ENCODE measurements at regions not wholly inside any gene's neighbourhood (a gene's known extent, or its start where the extent isn't known, plus 50 kb on each side); places are given as distances from the start of the nearest gene placed in this dataset.
"Not testable (repeated sequence)": the region's sequence is repeated elsewhere in the genome, so short reads cannot be mapped to it uniquely, and the experiment has no call there.

DNA sequence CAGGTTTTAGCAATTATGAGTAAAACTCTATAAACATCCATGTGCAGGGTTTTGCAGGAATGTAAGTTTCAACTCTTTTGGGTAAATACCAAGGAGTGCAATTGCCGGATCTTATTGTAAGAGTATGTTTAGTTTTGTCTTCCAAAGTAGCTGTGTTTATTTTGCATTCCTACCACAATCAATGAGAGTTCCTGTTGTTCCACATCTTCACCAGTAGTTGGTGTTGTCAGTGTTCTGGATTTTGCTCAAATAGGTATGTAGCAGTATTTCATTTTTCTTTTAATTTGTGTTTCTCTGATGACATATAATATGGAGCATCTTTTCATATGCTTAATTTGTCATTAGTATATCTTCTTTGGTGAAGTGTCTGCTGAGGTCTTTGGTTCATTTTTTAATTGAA, 185.1 kb upstream of the GALNT15 start:
- no peak for TF ChIP-seq ZFX (IDR thresholded peaks at IDR 0.05; ENCODE audit: borderline replicate concordance)
- TF ChIP-seq, protein P1, sequence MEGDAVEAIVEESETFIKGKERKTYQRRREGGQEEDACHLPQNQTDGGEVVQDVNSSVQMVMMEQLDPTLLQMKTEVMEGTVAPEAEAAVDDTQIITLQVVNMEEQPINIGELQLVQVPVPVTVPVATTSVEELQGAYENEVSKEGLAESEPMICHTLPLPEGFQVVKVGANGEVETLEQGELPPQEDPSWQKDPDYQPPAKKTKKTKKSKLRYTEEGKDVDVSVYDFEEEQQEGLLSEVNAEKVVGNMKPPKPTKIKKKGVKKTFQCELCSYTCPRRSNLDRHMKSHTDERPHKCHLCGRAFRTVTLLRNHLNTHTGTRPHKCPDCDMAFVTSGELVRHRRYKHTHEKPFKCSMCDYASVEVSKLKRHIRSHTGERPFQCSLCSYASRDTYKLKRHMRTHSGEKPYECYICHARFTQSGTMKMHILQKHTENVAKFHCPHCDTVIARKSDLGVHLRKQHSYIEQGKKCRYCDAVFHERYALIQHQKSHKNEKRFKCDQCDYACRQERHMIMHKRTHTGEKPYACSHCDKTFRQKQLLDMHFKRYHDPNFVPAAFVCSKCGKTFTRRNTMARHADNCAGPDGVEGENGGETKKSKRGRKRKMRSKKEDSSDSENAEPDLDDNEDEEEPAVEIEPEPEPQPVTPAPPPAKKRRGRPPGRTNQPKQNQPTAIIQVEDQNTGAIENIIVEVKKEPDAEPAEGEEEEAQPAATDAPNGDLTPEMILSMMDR (IDR thresholded peaks at IDR 0.05): peak; percentile 45

DNA sequence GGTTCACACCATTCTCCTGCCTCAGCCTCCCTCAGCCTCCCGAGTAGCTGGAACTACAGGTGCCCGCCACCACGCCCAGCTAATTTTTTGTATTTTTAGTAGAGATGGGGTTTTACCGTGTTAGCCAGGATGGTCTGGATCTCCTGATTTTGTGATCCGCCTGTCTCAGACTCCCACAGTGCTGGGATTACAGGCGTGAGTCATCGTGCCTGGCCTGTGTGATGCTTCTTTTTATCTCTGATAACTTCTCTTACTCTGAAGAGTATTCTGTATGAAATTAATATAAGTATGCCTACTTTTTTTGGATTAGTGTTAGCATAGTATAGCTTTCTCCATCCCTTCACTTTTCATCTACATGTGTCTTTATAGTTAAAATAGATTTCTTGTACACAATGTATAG, 180.8 kb upstream of the GALNT15 start:
- not testable (repeated sequence) for H3K27ac ChIP-seq

More for the DNA sequence above, 185.1 kb upstream of the GALNT15 start:
- no peak overlapping the region for H3K27ac ChIP-seq

DNA sequence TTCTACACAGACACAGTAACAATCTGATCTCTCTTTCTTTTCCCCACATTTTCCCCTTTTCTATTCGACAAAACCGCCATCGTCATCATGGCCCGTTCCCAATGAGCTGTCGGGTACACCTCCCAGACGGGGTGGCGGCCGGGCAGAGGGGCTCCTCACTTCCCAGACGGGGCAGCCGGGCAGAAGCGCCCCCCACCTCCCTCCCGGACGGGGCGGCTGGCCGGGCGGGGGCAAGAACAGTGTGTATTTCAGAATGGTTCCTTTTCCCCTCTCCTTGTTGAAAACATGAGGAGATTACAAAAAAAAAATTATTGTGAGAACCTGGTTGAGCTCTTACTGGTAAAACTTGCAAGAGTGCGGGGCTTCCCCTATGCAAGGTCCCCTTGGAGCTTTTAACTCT, 178.0 kb upstream of the GALNT15 start:
- H3K27ac ChIP-seq: not testable (repeated sequence)

DNA sequence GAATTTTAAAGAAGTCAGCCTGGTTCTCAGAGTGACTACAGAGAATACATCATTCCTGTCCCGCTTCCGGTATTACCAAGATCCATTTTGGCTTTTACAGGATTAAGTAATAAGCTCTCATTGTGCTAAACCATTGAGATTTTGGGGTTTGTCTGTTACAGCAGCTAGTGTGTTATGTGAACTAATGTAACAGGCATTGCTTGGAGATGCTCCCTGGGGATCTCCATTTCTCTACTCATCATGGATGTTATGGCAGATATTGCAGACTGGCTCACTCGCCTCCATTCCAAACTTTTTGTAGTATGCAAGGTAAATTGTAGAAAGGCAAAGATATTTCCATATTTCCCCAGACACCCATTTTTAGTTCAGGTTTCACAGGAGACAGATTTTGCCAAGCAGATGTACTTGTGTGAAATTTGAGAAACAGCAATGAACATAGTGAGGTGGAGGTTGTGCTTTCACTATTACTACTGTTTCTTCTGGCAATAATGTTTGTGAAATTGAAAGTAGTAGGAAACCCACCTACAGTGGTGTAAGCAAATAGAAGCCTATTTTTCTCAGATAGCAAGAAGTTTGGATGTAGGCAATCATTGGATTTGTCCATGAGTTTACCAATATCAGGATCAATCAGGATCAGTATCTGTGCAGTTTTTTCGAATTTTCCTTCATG, 177.1 kb upstream of the GALNT15 start:
- TF ChIP-seq, protein P1 (IDR thresholded peaks at IDR 0.05): no peak
- H3K27ac ChIP-seq: no peak overlapping the region

DNA sequence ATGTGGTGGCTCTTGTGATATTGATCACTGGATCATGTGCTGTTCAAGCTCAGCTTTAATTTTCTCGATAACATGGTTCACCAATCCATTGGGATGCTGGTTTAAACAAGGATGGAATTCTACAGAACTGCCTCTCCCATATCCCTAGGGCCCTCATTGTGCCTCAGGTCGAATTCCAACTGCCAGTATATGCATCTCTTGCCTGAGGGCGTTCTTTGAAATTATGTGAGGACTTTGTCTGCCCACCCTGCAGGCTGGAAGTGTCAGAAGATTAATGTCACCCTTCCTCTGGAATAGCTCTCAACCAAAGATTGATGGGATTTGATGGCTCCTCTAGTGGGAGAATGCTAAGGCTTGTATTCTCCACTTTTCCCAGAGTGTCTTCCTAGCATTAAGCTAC, 175.6 kb upstream of the GALNT15 start:
- H3K27ac ChIP-seq: no peak overlapping the region
- TF ChIP-seq, protein P1 (IDR thresholded peaks at IDR 0.05): no peak
- TF ChIP-seq ZFX (IDR thresholded peaks at IDR 0.05; ENCODE audit: borderline replicate concordance): no peak

DNA sequence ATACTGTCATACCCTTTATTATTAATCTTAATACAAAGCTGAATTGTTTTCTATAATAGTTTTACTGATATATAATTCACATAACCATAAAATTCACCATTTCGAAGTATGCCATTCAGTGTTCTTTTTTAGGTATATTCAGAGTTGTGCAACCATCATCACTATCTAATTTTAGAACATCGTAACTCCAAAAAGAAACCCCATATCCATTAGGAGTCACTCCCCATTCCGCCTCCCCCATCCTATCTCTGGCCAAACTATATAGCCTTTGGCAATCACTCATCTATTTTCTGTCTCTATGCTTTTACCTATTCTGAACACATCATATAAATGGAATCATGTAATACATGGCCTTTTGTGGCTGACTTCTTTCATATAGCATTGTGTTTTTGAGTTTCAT, 169.7 kb upstream of the GALNT15 start:
- H3K27ac ChIP-seq: no peak overlapping the region
- no peak for TF ChIP-seq ZFX (IDR thresholded peaks at IDR 0.05; ENCODE audit: borderline replicate concordance)
- TF ChIP-seq, protein P1 (IDR thresholded peaks at IDR 0.05): no peak

DNA sequence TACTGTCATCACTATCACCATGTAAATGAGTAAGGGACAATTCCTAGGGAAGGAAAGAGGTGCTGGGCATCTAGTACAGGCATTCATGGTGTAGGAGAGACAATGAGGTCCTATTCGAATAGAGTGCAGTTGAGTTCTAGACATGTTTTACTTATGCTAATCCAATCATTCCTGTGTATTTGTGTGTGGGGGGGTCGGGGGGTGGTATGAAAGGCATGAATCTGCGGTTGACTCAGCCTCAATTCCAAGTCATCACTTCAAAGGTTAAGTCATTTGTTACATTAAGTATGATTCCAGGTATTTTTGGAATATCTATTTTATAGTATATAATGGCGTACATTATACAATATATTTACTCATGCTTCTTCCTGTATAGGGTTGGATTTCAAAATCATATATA, 163.1 kb upstream of the GALNT15 start:
- TF ChIP-seq, protein P1 (IDR thresholded peaks at IDR 0.05): no peak
- no peak for TF ChIP-seq ZFX (IDR thresholded peaks at IDR 0.05; ENCODE audit: borderline replicate concordance)
- no peak overlapping the region for H3K27ac ChIP-seq

DNA sequence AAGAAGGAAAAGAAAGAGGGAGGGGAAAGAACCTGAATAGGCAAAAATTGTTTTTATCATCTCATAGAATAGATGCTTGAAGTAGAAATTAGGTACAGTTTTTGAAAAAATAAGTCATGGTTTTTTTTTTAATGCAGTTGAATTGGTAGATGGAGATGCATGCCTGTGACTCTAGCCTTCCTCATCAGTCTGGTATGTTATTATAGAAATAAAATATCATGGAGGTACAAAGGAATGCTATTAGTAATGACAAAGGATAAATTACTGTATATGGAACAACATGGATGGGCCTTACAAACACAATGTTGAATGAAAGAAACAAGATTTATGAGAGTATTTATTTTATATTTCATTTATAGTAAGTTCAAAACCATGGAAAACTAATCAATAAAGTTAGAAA, 162.4 kb upstream of the GALNT15 start:
- no peak overlapping the region for H3K27ac ChIP-seq
- no peak for TF ChIP-seq ZFX (IDR thresholded peaks at IDR 0.05; ENCODE audit: borderline replicate concordance)
- TF ChIP-seq, protein P1 (IDR thresholded peaks at IDR 0.05): no peak

Measured in 22Rv1 (cell line).